HG02840 (cell line): ENCODE measurements at regions not wholly inside any gene's neighbourhood (a gene's known extent, or its start where the extent isn't known, plus 50 kb on each side); places are given as distances from the start of the nearest gene placed in this dataset.

ENCODE experiments used
- ATAC-seq: cut with Tn5 transposase; IDR thresholded peaks from one replicate; pipeline ENCODE4 v1.9.1; 2021; ENCODE audit warnings: mild to moderate bottlenecking, moderate library complexity, moderate number of reproducible peaks; ENCODE audit not compliant: unreplicated experiment, low FRiP score

DNA sequence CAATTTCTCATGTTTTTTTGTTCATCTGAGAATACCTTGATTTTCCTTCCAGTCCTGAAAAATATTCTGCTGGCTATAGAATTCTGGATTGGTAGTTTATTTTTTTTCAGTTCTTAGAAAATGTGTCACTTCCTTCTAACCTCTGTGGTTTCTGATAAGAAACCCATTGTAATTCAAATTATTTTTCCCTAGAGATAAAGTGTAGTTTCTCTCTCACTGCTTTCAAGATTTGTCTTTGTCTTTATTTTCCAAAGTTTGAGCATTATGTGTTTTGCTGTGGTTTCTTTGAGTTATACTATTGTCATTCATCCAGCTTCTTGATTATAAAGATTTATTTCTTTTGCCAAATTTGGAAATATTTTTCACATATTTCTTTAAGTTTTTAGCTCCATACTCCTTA is 324.0 kb upstream of the SPRY2 start:
- no peak for ATAC-seq

GRCh38 chr13:80663788-80664187 is 322.9 kb upstream of the SPRY2 start:
- no peak for ATAC-seq

GRCh38 chr13:80658705-80659104 is 317.8 kb upstream of the SPRY2 start:
- ATAC-seq, result no peak

DNA sequence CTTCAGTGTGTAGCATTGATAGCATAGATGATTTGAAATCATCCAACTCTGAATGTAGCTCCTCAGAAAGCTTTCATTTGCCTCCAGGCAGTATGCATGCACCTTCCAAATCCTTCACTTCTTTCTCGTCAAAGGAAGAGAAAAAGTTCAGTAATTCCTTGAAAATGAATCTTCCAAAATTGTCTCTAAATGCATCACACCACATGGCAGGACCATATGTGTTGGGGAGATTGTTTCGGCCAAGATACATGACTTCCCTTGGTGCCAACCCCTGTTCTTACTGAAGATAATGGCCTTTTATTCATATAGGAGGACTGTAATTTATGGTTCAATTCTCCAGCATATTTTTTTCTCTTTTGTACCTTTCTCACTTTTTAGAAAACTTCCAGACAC is 315.6 kb upstream of the SPRY2 start:
- ATAC-seq, result no peak

- ATAC-seq, result no peak
Measured at GRCh38 chr13:80655778-80656511, 315.0 kb upstream of the SPRY2 start.

- ATAC-seq, result no peak
Measured at GRCh38 chr13:80654638-80655249, 313.8 kb upstream of the SPRY2 start.

- ATAC-seq, result no peak
Measured at GRCh38 chr13:80649274-80649673, 308.3 kb upstream of the SPRY2 start.

DNA sequence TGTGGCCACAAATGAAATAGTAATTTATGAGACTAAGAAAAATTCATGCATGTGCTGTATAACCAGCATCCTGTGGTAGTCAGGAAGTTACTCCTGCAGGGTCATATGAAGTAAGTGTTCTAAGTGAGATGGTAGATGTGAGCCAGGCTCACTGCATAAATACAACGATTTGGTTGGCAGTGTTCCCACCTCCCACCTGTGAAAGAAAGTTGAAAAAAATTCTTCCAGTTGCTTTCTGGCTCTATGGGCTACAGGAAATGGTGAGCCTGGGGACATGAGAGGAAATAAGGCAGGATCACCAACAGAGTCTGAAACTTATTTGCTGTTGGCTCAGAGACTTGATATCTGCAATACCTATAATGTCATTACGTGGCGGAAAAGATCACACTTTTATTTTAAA is 301.7 kb upstream of the SPRY2 start:
- ATAC-seq, result no peak

DNA sequence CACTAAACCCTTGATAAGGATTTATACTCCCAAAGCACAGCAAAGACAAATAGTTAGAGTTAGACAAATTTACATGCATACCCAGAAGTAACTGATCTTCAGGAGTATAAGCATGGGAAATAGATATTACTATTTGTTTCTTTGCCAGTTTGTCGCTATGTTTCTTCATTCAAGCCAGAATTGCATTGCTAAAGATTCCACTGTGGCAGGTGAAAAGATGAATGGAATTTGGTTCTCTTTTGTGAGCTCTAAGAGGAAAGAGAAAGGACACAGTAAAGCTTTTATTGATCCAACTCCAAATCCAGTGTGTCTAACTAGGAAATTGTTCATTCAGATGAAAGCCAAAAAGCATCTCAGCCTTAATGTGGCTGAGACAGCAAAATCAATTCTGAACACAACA is 292.3 kb upstream of the SPRY2 start:
- ATAC-seq, result no peak

- no peak for ATAC-seq
Measured at GRCh38 chr13:80630685-80631121, 289.8 kb upstream of the SPRY2 start.

GRCh38 chr13:80618781-80619180 is 277.9 kb upstream of the SPRY2 start:
- ATAC-seq, result no peak

GRCh38 chr13:80612804-80613203 is 271.9 kb upstream of the SPRY2 start:
- no peak for ATAC-seq

DNA sequence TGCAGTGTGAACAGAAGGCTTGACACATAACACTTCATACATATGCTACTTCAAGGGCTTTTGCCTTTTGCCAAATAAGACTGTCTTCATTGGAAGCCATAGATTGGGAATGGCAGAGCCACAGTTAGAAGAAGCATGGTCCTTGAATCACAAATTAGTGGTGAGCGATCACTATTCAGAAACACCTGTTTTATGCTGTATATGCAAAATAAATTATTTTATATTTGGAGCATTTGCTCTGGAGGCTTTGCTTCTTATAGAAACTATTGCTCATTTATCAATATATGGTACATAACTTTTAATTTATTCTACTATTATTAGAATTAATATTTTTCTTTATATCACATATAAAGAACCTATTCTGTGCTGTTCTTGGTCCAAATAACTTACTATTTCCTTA is 270.4 kb upstream of the SPRY2 start:
- ATAC-seq, result no peak

DNA sequence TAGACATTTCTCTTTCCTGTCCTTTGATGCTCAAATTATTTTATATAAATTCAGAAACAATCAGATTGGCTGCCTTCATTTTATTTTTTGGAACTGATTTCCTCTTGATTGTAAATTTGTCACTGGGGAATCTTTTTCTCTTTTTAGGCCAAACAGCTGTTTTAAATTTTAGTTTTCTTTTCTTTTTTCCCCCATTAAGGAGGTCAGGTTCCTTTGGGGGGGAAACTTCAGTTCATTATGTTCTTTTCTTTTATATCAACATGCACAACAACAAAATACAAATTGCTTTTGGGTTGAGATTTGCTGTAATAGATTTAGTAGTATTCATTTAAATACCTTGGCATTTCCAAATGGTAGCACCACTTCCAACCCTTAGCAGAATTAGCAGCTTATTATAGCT is 264.8 kb upstream of the SPRY2 start:
- ATAC-seq, result no peak

DNA sequence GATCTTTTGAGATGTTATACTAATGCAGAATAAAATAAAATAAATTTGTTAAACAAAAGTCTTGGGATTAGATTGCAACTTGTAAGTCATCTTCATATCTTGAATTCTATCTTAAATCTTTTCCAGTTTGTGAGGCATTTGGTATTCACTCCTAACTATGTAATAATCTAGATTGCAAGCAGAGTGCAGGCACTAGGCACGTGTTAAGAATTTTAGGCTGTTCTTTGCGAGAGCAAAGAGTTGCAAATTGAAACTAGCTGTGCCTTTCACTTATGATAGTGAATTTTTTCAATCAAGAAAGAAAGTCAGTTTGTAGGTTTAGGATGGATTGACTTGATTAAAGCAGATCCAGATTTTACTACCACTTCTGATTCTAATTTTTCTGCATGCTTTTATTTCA is 264.1 kb upstream of the SPRY2 start:
- ATAC-seq, result no peak

DNA sequence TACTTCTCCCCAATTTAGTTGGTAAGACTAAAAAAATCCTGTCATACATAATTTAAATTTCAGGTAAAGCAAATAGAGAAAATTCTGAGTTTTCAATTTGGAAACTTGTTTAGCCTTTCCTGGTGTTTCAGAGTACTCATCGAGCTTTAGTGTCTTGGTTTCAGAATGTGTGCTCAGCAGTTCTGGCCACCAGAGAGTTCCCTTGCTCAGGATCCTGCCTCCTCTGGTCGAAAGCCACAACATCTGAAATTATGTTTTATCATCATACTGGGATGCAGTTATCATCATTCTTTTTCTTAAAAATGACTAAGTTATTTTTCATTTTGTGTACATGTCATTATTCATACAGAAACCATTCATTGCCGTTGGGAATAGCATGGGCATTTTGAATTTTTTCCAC is 263.2 kb upstream of the SPRY2 start:
- ATAC-seq, result no peak

DNA sequence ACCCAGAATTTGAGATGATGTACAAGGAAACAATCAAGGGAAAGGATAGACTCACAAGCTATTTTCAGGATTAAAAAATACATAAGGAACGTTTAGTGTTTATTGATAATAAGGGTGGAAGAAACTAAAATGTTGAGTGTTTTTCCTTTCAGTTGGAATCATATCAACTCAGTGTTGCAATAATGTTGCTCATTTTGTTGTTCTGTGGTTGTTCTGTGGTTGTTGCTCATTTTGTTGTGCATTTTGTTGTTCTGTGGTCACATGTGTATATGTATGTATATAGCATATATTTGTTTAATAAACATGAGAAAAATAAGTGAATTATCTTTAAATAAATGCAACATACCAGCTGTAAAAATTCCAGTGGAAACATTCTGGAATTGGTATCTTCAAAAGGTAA is 262.4 kb upstream of the SPRY2 start:
- no peak for ATAC-seq

GRCh38 chr13:80599765-80600164 is 258.8 kb upstream of the SPRY2 start:
- ATAC-seq, result no peak

DNA sequence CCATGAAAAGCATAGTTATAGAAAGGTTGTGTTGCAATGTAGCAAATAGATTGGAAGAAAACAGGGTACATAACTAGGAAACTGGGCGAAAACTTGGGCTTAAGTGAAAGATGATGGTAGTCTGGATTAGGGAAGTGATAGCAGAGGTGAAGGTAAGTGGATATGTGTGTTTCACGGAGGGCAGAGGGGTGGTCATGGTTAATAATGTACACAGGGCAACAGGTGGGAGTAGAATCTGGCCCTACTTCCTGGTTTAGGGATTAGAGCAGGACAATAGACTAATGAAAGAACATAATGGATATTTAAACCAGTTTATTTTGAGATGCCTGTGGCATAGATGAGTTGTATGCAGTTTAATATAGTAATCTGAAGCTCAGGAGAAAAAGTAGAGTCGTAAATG is 257.3 kb upstream of the SPRY2 start:
- ATAC-seq, result no peak

- ATAC-seq, result no peak
Measured at GRCh38 chr13:80591976-80592740, 251.2 kb upstream of the SPRY2 start.

GRCh38 chr13:80590551-80590950 is 249.6 kb upstream of the SPRY2 start:
- ATAC-seq, result no peak

DNA sequence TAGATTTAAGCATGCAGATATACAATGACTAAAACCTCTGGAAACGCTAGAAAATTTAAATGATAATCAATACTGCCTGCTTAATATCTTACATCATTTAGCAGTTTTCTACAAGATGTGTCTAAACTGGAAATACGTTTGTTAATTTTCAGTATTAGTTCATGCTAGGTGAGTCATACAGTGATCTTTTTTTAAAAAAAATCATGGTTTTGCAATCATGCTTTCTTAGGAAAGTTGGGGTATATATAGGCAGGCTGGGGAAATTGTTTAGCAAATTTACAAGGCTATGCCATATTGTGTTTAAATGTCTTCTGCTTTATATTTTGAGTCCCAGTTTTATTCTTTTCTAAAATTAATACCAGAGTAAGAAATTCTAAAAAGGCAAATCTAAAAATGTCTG is 245.4 kb upstream of the SPRY2 start:
- ATAC-seq, result no peak
